ENCODE measurements at regions not wholly inside any gene's neighbourhood (a gene's known extent, or its start where the extent isn't known, plus 50 kb on each side); places are given as distances from the start of the nearest gene placed in this dataset.

- intact Hi-C loops (cut with DNase I) = no loop called here
- TF ChIP-seq POLR2A (IDR thresholded peaks at IDR 0.05) (no peak), CTCF (IDR thresholded peaks at IDR 0.05) (no peak)
- 70 to 83% (median 79%) methylated on average over 3 of the region's 3 CpGs for WGBS, 4 donors
Observed at GRCh38 chr20:58162986-58163385, 65.5 kb downstream of the ANKRD60 start.

GRCh38 chr20:58161192-58161591 is 67.3 kb downstream of the ANKRD60 start:
- Histone ChIP-seq H3K27ac (no peak overlapping the region), H3K4me1 (replicated peaks in 1 of 2) (no peaks in the 10 kb centered on the region), H3K4me3 (no peak overlapping the region), H3K36me3 (replicated peaks in 1 of 2) (no peaks in the 10 kb centered on the region), H3K27me3 (no peaks in the 10 kb centered on the region), H3K9me3 (replicated peaks in 1 of 3) (no peaks in the 10 kb centered on the region)
- DNase-seq = no peak
- intact Hi-C loops (cut with DNase I) = no loop called here
- TF ChIP-seq POLR2A (IDR thresholded peaks at IDR 0.05) = no peak
- TF ChIP-seq CTCF (IDR thresholded peaks at IDR 0.05) = no peak
- WGBS, 4 donors = 71 to 88% (median 81%) methylated on average over 2 of the region's 2 CpGs

More at GRCh38 chr20:58162986-58163385, 65.5 kb downstream of the ANKRD60 start:
- H3K36me3 ChIP-seq (replicated peaks in 1 of 2) = no peaks in the 10 kb centered on the region
- H3K27me3 ChIP-seq = no peaks in the 10 kb centered on the region
- no peak overlapping the region for H3K4me3 ChIP-seq
- DNase-seq = no peak
- no peaks in the 10 kb centered on the region for H3K4me1 ChIP-seq (replicated peaks in 1 of 2)
- no peaks in the 10 kb centered on the region for H3K9me3 ChIP-seq (replicated peaks in 1 of 3)
- no peak overlapping the region for H3K27ac ChIP-seq

GRCh38 chr20:58160451-58161061 is 67.9 kb downstream of the ANKRD60 start:
- intact Hi-C loops (cut with DNase I) = no loop called here
- TF ChIP-seq CTCF (IDR thresholded peaks at IDR 0.05) = no peak
- TF ChIP-seq POLR2A (IDR thresholded peaks at IDR 0.05) = no peak
- no peak overlapping the region for H3K4me3 ChIP-seq
- WGBS, 4 donors = 62 to 74% (median 69%) methylated on average over 14 to 17 of the region's 17 CpGs
- H3K9me3 ChIP-seq (replicated peaks in 1 of 3) = no peaks in the 10 kb centered on the region
- DNase-seq = no peak
- no peaks in the 10 kb centered on the region for H3K4me1 ChIP-seq (replicated peaks in 1 of 2)
- no peaks in the 10 kb centered on the region for H3K36me3 ChIP-seq (replicated peaks in 1 of 2)
- H3K27ac ChIP-seq = no peak overlapping the region
- no peaks in the 10 kb centered on the region for H3K27me3 ChIP-seq

- Histone ChIP-seq H3K4me3 (no peak overlapping the region), H3K36me3 (replicated peaks in 1 of 2) (no peaks in the 10 kb centered on the region), H3K27ac (no peak overlapping the region), H3K4me1 (replicated peaks in 1 of 2) (no peaks in the 10 kb centered on the region), H3K9me3 (replicated peaks in 1 of 3) (no peaks in the 10 kb centered on the region), H3K27me3 (peaks cover 18% of the 10 kb centered on the region)
- intact Hi-C loops (cut with DNase I) = no loop called here
- TF ChIP-seq CTCF (IDR thresholded peaks at IDR 0.05) = no peak
- no peak for TF ChIP-seq POLR2A (IDR thresholded peaks at IDR 0.05)
- DNase-seq = no peak
- WGBS, 4 donors = 55 to 66% (median 61%) methylated on average over 13 of the region's 13 CpGs
Observed at GRCh38 chr20:58155148-58155925, 73.1 kb downstream of the ANKRD60 start.
